ENCODE measurements at regions not wholly inside any gene's neighbourhood (a gene's known extent, or its start where the extent isn't known, plus 50 kb on each side); places are given as distances from the start of the nearest gene placed in this dataset.

GRCh38 chrX:66328950-66329596 is 165.0 kb downstream of the HEPH start:
- peak; percentile 11 for DNase-seq

GRCh38 chrX:66360894-66361293 is 196.8 kb downstream of the HEPH start:
- no peak for DNase-seq
- no peak for ATAC-seq
- intact Hi-C loops (cut with micrococcal nuclease), result no loop called here

More at GRCh38 chrX:66328950-66329596, 165.0 kb downstream of the HEPH start:
- intact Hi-C loops (cut with micrococcal nuclease), result no loop called here
- ATAC-seq, result no peak

GRCh38 chrX:66384722-66385121 is 220.7 kb downstream of the HEPH start:
- intact Hi-C loops (cut with micrococcal nuclease), result no loop called here
- DNase-seq (no peak), ATAC-seq (no peak)

GRCh38 chrX:66399273-66399672 is 235.2 kb downstream of the HEPH start:
- ATAC-seq, result no peak
- DNase-seq, result no peak
- intact Hi-C loops (cut with micrococcal nuclease), result no loop called here

GRCh38 chrX:66402165-66402564 is 236.7 kb downstream of the EDA2R start:
- DNase-seq (no peak), ATAC-seq (no peak)
- intact Hi-C loops (cut with micrococcal nuclease), result no loop called here

GRCh38 chrX:66408507-66408906 is 230.4 kb downstream of the EDA2R start:
- intact Hi-C loops (cut with micrococcal nuclease), result no loop called here
- DNase-seq (no peak), ATAC-seq (no peak)

GRCh38 chrX:66410806-66411205 is 228.1 kb downstream of the EDA2R start:
- DNase-seq (no peak), ATAC-seq (no peak)
- intact Hi-C loops (cut with micrococcal nuclease), result no loop called here
